Stimulated activated CD8-positive, alpha-beta memory T cell treated with anti-CD3 and anti-CD28 coated beads, Interleukin-4, amount 100 ng/mL, for 4 hours (primary cell): ENCODE measurements at regions not wholly inside any gene's neighbourhood (a gene's known extent, or its start where the extent isn't known, plus 50 kb on each side); places are given as distances from the start of the nearest gene placed in this dataset.

ENCODE experiments used
- DNase-seq, 2 donors: peaks; one replicate each; pipeline ENCODE4 v3.0.0-alpha.2; 2020; ENCODE audit warnings: low read depth in 2 of 2, low spot score in 1 of 2

DNA sequence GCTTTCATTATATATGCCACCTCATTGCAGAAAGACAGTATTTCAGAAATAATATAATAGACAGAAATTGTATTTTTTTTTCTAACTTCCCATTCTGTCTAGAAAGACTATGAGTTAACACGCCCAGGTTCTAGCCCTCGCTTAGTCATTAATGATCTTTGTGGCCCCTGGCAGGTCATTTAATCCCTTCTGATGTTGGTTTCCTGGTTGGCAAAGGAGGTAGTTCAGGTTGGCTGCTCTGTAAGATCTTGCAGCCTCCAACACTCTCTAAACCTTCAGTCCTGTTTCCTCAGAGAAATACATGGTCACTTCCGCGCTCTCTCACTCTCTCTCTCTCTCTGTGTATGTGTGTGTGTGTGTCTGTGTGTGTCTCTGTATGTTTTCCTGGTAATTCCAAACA lies 156.3 kb upstream of the NOCT start:
- DNase-seq, result no peak

DNA sequence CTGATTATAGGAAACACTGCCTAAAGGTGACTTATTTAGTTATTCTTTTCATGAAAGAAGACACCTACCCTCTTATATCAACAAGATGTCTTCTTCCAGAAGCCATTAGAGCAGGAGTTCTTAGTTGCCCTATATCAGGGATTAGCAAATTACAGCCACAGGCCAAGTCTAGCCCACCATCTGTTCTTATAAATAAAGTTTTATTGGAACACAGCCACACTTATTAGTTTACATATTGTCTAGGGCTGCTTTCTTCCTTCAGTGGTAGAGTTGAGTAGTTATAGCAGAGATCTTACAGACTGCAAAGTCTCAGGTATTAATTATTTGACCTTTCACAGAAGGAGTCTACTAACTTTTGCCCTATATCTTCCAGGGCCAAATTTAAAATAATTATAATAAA lies 157.2 kb upstream of the NOCT start:
- DNase-seq, result no peak

DNA sequence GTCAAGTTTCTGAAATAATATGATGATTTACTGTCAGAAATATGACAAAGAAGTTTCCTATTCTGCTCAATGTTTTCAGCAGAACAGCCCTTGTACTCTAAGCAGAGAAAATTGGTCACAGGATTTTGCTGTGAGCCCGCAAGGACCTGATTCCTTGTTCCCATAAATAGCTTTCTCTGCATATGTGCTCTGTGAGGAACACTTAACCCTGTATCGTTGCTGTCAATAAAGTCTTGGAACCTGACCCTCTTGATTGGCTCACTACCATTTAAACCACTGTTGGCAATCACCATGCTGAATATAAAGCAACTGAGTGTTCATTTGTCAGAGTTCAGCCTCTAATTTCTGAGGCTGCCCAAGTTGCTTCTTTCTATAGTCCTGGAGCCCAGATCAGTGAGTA lies 158.2 kb upstream of the NOCT start:
- DNase-seq, result no peak

DNA sequence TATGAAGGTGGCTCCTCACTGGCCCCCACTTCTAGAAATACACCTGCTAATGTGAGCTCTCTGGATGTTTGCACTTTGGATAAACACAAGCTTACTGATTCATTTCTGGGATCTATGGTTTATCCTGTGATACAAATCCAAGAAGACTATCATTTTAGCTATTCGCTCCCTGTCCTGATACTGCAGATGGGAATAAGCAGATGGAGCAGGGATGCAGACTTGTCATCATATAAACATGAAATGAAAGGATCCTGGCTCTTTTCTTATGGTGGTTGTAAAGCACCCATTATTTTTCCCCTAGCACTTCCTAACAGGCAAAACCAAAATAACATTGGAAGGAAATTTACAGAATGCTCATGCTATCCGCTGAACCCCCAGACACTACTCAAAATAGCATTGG lies 162.9 kb upstream of the NOCT start:
- DNase-seq, result no peak

DNA sequence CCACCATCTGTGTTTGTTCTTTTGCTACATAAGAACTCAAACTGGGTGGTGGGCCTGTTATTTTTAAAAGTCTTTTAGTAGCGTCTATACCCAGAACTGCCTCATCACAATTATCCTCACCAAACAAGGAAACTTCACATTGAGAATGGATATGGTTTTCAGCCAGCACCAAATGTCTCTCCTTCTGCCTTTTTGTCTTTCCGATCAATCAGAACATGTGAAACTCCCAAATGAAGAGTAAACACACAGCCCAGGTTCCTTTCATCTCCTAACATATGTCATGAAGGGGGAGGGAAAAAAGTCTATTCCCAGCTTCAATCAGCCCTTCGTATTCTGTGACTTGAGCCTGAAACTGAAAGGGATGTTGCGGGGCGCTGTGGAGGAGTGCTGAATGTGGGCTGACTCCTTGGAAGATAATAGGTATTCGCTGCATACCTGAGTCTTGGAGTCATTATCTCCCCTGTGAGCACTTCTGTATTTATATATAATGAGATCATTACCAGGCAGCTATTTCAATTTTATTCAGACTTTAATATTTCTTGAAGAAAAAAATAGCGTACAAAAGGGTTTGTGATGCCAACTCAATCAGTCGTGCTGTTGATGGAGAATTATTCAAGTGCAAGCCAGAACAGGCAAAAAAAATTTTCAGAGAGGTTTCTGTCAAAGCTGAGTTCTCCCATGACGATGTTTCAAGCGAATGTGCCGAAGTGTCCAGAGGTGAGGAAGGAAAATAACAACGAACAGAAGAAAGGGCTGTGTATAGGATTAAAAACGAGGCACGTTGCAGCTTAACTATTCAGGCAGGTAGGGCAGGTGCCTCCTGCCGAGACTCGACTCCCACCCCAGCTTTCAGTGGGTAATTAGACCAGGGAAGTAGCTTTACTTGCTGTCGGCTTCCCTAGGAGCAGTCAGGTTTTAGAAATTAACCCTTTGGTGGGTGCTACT lies 163.9 kb upstream of the NOCT start:
- no peak for DNase-seq

DNA sequence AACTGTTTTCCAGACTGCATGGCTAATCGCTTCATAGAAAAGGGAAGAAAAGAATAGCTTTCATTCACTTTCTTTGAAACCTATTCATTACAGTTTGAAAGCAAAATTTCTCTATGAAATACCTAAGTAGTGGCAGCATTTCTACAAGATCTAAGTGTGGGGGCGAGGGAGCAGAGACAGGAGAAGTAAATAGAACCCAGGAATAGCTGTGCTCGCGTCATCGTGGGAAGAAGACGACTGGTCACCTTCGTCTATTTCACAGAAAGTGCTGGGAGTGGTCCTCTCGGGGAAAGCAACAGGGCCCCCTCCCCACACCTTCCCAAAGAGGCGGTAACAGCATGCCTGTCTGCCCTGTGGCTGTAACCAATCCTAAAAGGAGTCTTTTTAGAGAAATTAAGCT lies 169.9 kb upstream of the NOCT start:
- DNase-seq, result no peak

DNA sequence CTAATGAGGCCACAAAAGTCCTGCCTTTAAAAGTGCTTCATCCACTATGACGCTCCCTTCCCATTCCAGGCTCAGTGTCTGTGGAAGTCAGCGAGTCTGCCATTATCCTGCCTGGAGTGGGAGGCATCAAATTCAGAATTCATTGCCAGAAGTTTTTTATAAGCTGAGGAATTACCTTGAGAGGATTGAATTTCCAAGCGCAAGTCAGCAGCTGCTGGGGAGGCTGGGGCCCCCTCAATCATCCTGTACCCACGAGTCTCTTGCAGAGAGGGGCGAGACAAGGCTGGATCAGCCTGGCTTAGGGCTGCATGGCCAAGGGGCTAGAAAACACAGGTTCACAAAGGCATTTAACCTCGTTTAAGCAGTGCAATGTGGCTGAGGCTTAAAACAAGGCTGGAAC lies 170.5 kb upstream of the NOCT start:
- no peak for DNase-seq

DNA sequence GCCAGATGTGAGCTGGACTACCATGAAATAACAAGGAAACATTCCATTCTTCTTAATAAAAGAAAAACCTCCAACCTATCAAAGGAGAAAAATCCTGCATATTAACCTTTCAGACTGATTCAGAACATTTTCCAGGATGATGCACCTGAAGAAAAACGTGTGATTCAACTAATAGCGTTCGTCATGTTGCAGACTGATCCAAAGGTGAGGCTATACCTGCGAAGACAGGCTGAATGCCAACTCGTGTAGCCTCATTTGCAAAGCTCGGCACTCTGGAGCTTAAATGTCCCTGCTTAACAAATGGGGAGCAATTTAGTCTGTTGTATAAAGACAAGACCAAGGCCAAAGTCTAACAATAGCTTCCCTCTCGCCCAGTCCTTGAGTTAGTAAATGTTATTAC lies 172.0 kb upstream of the NOCT start:
- no peak for DNase-seq

DNA sequence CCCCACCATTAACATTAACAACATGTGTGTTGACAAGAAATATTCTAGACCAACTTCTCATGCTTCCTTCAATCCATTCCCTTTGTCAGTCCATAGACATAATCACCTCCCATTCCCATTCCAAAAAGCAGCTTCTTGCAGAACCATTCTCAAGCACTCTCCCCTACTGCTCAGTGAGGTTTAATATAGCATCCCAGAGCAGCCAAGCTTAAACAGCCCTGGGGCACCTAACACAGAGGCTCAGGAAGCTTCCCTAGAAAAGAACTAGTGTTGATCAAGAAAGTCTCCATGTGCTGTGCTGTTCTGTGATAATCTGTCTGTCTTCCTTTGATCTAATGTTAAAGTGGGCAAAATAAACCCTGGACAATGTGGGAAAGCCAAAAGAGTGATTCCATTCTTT lies 174.2 kb upstream of the NOCT start:
- no peak for DNase-seq

DNA sequence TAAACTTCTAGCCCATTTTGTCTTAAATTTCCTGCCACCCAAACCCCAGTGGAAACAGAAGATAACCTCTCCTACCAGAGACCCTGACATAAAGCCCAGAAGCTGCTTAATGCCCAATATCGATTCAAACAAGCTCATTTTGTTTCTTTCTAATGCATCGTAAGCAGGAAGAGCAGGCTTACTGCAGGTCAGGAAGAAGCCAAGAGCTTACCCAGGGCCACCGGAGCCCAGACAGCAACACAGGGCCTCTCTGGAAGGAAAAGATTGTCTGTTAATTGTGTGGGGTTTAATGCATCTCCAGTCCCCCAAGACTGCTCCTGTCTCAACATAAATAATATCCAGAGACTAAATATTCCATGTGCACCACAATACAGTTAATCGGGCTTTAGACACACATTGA lies 177.3 kb upstream of the NOCT start:
- DNase-seq, result no peak

DNA sequence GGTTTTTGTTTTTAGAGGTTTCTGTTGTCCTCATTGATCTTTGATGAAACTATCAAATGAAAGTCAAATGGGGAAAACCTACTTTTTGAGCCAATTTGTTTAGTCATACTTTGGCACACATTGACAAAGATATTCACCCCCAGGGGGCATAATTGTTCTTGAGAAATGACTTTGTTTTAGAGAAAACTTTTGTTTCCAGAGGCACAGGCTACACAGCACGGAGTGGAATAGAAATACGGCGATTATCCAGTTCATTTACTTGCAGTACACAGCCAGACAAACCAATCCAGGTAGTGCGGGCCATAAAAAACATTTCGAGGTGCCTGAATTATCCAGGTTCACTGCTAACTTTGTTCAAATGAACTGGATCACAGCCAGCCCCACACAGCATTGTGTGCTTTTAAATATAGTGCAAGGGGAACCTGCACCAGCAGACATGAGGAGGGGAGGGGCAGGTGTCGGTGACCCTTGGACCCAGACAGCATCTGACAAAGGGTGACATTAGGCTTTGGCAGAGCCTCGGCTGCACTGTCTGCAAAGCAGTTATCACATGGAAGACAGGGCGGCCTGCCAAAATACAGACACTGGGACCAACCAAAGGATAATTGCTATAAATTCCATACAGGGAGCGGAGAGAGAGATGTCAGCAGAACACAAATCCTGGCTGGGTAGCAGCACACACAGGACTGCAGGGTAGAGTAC lies 179.6 kb upstream of the NOCT start:
- DNase-seq, result no peak

DNA sequence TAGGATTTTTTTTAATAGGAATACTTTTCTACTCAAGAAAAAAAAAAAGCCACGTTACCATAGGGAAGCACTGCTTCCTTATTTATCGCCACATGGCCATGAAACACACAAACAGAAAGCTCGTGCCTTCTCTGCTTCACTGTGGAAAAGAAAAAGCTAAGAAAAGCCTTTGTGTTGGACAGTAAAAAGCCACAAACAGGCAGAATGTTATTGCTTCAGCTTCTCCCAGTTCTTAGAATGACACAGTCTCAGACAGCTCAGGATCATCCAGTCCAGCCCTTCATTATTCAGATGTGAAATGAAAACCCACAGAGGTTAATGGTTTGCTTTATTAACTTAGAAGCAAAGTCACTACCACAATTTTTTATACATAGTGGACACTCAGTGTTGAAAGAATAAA lies 181.6 kb upstream of the NOCT start:
- DNase-seq, result no peak

DNA sequence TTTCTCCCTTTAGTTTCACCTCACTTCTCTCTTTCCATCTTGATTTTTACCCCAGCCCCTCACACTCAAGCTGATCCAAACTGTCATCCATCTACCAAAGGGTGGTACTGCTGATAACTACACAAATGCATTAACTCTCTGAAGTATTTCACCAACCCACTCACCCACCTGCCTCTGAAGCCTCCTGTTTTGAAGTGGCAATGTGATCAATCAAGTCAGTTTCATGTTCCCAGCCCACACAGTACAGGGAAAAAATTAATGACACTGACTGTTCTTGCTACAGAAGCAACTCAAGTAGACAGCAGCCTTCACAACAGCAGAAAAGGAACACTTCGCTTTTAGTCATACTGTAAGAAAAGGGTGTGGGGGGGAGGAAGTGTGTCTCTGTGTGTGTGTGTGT lies 183.0 kb upstream of the NOCT start:
- no peak for DNase-seq

DNA sequence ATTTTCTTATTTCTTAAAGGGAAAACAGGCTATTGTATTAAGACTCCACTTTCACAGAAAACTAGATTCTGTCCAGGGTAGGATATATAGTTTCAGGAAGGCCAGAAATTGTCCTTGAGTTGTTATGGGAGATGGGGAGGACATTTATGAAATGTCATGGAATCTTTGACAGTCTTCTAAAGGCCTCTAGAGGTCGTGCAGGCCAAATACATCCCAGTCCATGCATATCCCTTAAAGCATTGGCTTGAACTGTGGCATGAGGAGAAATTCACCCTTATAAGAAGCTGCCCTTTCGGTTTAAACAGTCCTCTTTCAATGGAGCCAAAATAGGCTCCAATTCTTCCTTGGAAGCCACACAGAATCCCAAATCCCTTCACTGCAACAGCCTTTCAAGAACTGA lies 183.6 kb upstream of the NOCT start:
- DNase-seq, result no peak

DNA sequence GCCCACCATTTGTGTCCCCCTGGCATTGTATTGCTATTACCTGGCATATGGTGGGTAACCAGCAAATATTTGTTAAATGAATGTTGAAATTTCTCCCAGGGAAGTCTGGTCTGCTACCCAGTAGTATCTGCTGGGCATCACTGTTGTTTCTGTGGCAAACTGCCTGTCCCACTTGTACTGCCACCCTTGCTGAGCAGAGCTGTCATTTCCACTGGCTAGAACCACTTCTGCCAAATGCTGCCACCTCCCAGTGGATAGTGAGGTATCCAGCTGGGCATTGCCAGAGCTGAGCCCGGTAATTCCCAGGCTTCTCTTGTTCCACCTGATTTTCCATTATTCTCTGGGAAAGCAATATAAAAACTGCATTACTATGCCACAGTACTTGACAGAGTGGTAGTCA lies 186.7 kb upstream of the NOCT start:
- no peak for DNase-seq

DNA sequence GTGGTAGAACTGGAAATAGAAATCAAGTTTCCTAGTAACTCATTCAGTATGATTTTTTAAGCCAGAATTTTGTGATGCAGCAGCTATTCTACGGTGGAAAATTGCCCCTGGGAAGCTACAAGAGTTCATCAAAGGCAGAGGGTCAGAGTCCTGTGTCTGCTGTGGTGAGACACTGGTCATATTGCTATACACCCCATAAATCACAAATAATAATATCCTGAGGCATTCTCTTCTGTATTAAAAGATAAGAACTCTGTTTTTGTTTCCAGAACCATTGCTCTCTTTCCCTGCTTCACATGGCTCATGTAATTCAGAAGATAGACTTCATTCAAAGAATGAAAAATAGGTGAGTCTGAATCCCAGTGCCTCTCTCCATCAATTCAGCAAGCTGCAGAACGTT lies 188.8 kb upstream of the NOCT start:
- no peak for DNase-seq

DNA sequence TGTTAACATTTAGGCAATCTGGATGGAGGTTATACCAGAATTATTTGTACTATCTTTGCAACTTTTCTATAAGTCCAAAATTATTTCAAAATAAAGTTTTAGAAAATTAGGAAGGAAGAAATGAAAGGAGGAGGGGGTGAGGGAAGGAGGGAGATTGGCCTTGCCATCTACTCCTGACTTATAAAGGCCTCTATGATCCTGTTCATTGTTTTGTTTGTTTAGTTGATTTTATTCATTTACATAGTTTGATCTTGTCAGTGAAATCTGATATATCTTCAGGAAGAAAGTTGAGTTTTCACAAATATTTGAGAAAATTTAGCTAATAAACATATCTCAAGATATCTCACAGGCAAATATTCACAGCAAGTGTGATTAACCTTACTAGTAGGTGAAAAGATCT lies 189.3 kb upstream of the NOCT start:
- DNase-seq, result no peak

DNA sequence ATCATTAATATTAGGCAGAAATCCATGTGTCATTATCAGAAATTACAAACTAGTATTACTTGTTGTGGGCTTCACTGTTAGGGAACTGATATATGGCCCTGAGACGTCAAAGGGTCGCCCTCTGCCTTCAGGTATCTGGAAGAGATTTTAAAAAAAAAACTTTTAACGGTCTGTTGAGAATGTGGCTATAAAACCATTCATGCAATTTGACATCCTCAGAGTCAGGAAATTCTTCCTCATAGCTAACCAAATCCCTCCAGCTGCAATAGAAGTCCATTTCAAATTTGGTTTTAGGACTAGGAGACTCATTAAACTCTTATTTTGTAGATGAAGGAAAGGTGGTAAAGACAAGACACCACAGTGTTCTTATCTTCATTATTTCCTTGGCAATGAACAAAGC lies 194.2 kb upstream of the NOCT start:
- DNase-seq, result no peak

DNA sequence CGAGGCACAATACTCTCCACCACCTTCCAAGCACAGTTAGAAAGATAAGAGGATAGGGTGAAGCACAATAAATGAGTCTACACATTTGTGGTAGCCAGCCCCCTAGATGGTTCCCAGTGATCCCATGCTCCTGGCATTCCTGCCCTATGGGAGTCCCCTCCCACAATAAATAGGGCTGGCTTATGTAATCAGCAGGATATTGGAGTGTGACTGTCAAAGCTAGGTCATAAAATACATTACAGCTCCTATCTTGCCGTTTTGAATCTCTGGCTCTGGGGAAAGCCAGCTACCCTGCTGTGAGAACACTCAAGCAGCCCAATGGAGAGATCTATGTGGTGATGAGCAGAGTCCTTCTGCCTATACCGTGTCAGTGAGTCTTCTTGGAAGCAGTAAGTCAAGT lies 198.7 kb upstream of the NOCT start:
- DNase-seq, result no peak

DNA sequence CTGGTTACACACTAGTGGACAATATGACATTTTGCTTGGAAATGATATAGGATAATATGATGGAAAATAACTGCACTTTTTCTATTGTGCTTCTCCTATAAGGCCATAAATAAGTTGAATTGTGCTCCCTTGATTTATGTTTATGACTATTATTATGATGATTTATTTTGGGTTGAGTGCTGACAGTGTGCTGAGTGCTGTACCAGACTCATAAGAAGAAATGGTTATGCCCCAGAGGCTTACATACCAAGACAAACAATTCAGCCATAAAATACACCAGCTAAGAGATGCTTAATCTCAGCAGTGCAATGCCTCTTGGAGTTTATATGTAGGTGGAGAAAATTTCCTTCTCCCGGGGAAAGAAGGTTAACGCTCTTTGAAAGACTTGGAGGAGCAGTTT lies 199.8 kb upstream of the NOCT start:
- DNase-seq, result no peak

DNA sequence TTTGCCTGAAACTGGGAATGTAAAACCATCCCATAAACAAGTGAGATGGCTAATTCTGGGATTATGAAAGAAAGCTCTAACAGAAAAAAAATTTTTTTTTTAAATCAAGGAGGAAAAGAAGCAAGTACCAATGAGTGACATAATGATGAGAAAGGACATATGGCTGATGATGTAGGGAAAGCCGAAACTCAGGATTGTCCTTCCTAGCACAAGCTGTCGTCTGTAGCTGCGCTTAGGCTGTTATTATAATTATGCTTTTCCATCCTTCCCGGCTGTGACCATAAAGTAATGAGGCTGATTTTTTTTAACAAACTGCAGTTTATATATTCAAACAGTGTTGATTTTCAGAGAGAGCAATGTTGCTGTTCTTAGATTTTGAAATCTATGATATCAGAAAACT lies 209.8 kb upstream of the NOCT start:
- DNase-seq, result no peak

DNA sequence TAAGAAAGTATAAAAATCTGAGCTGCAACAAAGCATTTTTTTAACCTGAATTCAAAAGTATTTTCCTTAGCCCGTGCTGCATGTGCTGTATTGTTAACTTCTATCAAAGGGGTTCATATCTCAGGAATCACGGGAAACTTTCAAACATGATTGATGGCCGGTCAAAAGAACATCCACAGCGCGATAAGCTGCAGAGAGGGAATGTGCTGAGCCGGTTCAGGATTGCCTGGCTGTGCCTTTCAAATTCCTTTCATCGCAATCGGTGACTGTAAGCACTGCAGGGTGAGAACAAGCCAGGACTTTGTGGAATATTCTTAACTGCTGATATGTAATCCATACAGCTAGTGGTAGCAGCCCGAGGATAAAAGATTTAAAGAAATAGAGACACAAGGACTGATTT lies 210.9 kb upstream of the NOCT start:
- no peak for DNase-seq

DNA sequence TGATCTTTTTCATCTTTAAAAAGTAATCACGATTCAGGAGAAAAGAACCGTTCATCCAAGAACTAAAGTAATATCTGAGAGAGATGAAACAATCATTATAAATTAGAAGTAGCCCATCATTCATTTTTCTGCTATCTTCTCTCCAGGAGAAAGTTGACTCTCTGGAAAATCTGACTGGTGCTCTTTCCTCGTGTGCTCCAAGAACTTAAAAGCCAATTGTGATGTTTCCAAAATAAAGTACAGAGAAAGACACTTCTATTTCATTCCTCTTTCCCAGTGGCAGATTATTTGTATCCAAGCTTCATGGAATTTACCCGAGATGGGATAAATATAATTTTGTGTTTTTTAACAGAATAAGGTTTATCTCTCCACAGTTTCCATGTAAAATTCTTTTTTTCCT lies 212.5 kb upstream of the NOCT start:
- no peak for DNase-seq
